GM10248 (cell line): ENCODE measurements at regions not wholly inside any gene's neighbourhood (a gene's known extent, or its start where the extent isn't known, plus 50 kb on each side); places are given as distances from the start of the nearest gene placed in this dataset.
"Not testable (repeated sequence)": the region's sequence is repeated elsewhere in the genome, so short reads cannot be mapped to it uniquely, and the experiment has no call there.

ENCODE experiments used
- CTCF ChIA-PET: fragments of 300-600 bp; sonication (Branson Sonifier 250); formaldehyde crosslinking; extraction: SDS; loops from one replicate; lab custom pipeline; 2021; ENCODE audit warnings: antibody characterized with exemption; lab: Yijun Ruan, JAX
- POLR2A ChIA-PET: fragments of 350-650 bp; sonication (Branson Sonifier 250); formaldehyde crosslinking; extraction: SDS; loops from one replicate; lab custom pipeline; 2020; ENCODE audit warnings: antibody characterized with exemption; lab: Yijun Ruan, JAX
- DNase-seq: peaks from one replicate; pipeline ENCODE4 v3.0.0; 2012; ENCODE audit errors: extremely low spot score
- TF ChIP-seq, protein P1 (sequence below): IDR thresholded peaks from 2 replicates; pipeline ENCODE4 v1.5.1; 2012; ENCODE audit warnings: mild to moderate bottlenecking, low read depth; ENCODE audit errors: extremely low read depth, missing control alignments, control extremely low read depth

DNA sequence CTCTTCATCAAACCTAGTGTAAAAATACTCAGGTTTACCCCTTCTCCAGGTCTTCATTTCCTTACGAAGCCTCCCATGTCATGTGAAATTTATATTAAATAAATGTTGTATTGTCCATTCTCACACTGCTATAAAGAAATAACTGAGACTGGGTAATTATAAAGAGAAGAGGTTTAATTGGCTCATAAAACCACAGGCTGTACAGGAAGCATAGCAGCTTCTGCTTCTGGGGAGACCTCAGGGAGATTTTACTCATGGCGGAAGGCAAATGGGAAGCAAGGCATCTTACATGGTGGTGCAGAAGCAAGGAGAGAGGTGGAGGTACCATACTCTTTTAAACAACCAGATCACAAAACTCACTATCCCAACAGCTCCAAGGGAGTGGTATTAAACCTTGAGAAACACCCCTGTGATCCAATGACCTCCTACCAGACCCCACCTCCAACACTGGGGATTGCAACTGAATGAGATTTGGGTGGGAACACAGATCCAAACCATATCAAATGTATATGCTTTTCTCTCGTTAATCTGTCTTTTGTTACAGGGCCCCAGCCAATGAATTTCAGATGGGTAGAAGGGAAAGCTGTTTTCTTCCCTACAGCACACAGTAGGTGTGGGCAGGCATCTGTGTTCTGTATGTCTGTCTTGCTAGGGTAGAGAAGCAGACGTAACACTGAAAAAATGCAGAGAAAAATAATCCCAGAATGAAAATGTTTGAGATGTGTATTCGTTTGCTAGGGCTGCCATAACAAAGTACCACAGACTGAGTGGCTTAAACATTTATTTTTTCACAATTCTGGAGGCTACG is 88.0 kb upstream of the BTN3A2 start:
- DNase-seq = no peak
- TF ChIP-seq, protein P1, sequence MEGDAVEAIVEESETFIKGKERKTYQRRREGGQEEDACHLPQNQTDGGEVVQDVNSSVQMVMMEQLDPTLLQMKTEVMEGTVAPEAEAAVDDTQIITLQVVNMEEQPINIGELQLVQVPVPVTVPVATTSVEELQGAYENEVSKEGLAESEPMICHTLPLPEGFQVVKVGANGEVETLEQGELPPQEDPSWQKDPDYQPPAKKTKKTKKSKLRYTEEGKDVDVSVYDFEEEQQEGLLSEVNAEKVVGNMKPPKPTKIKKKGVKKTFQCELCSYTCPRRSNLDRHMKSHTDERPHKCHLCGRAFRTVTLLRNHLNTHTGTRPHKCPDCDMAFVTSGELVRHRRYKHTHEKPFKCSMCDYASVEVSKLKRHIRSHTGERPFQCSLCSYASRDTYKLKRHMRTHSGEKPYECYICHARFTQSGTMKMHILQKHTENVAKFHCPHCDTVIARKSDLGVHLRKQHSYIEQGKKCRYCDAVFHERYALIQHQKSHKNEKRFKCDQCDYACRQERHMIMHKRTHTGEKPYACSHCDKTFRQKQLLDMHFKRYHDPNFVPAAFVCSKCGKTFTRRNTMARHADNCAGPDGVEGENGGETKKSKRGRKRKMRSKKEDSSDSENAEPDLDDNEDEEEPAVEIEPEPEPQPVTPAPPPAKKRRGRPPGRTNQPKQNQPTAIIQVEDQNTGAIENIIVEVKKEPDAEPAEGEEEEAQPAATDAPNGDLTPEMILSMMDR = no peak
- ChIA-PET CTCF (interaction anchor here (1.3 to 4.7 kb wide), 3 partner anchors 7 to 21 kb away, joined by 4 to 18 read pairs (median 4); a partner anchor contains a TSS), POLR2A (interaction anchor here (1.1 kb wide), 1 partner anchor 8 kb away, joined by 4 read pairs; a partner anchor contains a TSS)

DNA sequence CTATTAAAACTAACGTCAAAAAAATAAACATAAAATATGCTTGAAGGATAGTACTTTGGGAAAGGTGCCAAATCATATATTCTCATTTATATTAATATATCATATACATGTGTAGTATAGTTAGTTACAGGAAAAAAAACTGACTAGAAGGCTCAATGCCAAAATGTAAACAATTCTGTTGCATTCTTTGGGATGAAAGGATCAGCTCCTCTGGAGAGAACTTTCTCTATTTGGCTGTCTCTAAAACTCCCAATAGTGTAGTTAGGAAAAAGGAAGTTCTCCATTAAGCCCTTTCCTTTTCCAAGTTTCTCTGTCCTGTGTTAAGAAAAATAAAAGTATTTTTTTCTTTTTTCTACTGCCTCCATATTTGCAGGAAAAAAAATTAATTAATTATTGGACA is 86.5 kb upstream of the BTN3A2 start:
- no peak for DNase-seq
- ChIA-PET POLR2A (no interaction called here), CTCF (interaction anchor here (1.3 to 1.9 kb wide), 2 partner anchors 9 to 22 kb away, joined by 4 read pairs; no protein-coding TSS in a partner anchor)
- TF ChIP-seq, protein P1 = no peak

DNA sequence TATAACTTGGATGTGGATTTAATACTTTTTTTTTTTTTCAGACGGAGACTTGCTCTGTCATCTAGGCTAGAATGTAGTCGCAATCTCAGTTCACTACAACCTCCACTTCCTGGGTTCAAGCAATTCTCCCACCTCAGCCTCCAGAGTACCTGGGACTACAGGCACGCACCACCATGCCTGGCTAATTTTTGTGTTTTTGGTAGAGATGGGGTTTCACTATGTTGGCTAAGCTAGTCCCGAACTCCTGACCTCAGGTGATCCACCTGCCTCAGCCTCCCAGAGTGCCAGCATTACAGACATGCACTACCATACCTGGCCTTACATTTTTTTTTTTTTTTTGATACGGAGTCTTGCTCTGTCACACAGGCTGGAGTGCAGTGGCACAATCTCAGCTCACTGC is 85.6 kb upstream of the BTN3A2 start:
- DNase-seq, POLR2A ChIA-PET, CTCF ChIA-PET: not testable (repeated sequence)

DNA sequence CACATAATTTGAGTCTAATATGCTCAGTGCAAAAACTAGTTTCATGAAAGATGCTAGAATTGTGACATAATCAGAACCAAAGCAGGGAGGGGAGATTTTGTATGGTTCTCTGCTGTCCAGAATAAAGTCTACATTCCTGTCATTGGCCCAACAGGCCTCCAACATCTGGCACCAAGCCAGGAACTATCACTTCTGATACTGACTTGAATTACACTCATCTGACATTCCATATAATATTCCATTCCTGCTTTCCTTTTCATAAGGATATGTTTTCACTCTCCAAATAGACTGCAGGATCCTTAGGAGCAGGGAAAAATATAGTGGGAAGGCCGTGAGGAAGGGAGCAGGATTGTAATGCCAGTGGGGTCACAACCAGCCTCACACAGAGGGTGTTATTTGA is 84.6 kb upstream of the BTN3A2 start:
- DNase-seq = no peak
- POLR2A ChIA-PET = interaction anchor here (1.1 kb wide), 1 partner anchor 81 kb away, joined by 3 read pairs; a partner anchor contains a TSS
- TF ChIP-seq, protein P1 = no peak
- CTCF ChIA-PET = no interaction called here

DNA sequence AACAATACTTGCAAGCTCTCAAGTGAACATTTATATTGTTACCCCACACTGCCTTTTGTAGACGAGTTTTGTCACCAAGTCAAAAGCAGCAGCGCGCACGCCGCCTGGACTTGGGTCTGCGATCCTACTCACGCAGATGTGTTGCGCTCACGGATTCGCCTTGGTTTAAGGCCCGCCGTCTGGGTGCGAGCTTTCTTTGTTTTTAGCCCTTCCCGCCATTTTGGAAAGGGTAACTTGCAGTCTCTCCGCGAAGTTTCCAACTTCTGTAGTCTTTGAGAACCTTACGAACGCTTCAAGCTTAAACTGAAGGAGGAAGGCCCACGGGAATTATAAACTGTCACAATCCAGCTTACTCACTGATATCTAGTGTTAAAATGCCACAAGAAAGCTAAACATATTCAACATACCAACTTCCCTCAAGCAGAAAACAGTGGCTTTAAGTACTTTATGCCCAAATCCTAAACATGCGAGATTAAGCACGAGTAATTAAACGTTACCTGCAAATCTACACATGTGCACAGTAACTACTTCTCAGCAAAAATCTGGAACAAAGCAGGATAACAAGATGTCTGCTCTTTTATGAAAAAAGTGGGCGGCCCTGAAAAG is 80.4 kb upstream of the BTN3A2 start:
- DNase-seq = no peak
- ChIA-PET POLR2A (interaction anchor here (0.6 to 4.2 kb wide), 22 partner anchors 12 to 862 kb away, joined by 3 to 67 read pairs (median 3); a partner anchor contains a TSS), CTCF (interaction anchor here (0.9 to 3.0 kb wide), 8 partner anchors 10 to 102 kb away, joined by 3 to 18 read pairs (median 3); a partner anchor contains a TSS)
- TF ChIP-seq, protein P1 = no peak

DNA sequence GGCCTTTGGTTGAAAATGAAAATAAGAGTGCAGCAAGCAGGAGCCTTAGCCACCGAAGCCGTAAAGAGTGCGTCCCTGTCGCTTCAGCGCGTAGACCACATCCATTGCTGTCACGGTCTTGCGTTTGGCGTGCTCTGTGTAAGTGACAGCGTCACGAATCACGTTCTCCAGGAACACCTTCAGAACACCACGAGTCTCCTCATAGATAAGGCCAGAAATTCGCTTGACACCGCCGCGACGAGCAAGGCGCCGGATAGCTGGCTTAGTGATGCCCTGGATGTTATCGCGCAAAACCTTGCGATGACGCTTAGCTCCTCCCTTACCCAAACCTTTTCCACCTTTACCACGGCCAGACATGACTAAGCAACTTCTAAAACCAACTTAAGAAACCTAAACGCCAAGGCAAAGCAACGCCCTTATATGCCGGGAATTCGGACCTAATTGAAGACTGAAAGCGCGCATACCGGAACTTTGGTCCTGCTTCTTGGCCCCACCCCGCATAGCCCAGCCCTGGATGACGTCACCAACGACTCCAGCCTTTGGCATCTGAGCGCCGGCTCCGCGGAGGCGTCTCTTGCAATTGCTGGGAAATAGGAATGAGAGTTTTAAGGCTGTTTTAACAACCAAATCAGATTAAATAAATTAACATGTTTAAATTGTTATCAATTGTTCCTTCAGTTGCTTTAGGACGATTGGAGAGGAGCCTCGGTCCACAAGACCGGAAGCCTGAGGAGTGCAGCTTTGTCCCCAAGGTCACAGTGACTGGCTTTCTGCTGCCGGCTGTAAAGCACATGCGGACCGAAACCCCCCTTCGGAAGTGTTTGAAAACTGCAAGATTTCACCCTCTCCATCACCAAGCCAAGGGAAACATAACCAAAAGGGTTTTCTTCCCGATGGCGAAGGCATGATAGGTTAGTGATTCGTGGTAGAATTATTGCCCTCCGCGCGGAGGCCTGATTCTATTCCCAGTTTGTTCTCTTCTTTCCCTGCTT is 79.6 kb upstream of the BTN3A2 start:
- POLR2A ChIA-PET = interaction anchor here (0.6 to 4.2 kb wide), 25 partner anchors 9 to 862 kb away, joined by 3 to 67 read pairs (median 3); a partner anchor contains a TSS
- TF ChIP-seq, protein P1 = no peak
- peak; percentile 79 for DNase-seq
- CTCF ChIA-PET = interaction anchor here (0.9 to 3.0 kb wide), 7 partner anchors 11 to 103 kb away, joined by 3 to 18 read pairs (median 4); a partner anchor contains a TSS
